C1 segment of cervical spinal cord (tissue), 14 donors: ENCODE measurements at regions not wholly inside any gene's neighbourhood (a gene's known extent, or its start where the extent isn't known, plus 50 kb on each side); places are given as distances from the start of the nearest gene placed in this dataset.
"Not testable (repeated sequence)": the region's sequence is repeated elsewhere in the genome, so short reads cannot be mapped to it uniquely, and the experiment has no call there.

Experiments used
- DNase-seq, 14 donors: peaks; one replicate each; lab custom pipeline; 2025; lab: John Stamatoyannopoulos, UW

DNA sequence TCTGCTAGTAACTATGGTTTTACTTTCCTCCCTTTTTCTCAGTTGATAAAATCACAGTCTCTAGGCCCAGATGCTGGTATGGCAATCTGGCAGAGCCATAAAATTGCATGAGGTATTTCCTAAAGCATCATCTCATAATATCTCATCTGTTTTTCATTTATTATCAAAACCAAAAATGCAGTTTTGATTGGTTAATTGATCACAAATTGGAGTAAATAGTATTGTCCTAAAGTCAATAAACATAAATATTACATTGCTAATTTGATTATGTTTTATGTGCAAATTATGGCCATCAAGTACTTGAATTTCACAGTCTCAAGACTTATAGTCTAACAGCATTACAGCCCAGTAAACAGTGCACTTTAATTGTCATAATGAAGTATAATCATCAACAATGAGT is 2365.6 kb downstream of the ARAP2 start:
- DNase-seq: no peak

DNA sequence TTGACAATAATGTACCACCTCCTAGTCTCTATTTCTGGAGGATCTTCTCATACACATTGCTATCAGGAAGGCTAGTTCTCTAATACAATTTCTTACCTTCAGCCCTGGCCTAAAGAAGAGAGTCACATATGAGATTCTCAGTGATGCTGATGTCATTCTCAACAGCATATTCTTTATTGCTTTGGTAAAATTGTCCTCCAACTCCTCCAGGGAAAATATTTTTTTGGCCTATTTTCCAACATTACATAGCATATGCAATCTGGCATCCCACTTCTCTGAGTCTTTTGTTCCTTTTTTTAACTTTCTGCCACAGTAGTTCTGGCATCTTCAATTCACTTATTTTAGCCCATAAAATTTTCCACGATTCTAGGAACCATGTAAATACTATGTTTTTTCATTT is 2363.1 kb downstream of the ARAP2 start:
- DNase-seq: no peak

DNA sequence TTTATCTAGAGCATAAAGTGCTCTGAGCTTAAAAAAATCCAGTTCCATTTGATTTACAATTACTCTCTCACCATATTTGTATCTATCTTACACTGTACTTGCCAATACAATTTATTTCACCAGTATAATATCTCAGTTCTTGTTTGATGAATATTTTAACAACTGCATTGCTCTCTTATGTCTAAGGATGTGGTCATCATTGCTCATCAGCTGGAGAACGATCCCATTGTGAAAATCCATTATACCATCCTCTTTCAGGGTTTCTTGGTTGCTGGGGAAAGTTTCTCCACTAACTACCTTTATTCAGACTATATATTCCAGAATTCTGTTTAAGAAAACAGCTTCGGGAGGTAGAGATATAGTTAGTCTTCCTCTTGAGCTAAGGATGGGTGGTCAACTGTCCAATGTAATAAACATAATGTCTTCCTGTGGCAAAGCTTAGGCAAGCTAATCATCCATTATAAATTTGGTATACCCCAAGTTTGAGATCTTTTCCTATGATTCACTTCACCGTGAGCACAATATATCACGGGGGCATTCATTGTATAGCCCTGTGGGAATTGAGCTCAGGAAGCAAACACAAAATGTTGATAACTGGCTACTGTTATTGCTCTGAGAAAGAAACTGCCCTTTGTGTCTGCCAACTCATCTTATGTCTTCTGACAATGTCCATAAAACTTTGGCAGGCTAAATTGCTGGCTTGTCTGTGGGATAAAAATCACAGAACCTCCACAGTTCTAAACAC is 2361.9 kb downstream of the ARAP2 start:
- no peak for DNase-seq

DNA sequence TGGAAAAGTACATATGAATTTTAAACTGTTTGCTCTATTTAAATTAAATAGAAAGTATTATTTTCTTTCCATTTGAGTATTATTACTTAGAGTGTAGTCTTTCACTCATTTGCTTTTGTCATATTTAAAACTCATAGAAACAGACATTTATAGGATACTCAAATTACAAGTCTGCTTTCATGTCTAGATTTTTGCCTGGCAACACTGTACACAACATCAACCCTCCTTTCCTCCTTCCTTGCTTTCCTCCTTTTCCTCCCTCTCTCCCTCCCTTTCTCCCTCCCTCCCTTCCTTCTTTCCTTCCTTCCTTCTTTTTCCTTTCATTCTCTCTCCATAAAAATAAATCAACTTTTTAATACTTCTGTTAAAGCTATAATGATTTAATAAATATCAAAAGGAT is 2361.2 kb downstream of the ARAP2 start:
- no peak for DNase-seq

DNA sequence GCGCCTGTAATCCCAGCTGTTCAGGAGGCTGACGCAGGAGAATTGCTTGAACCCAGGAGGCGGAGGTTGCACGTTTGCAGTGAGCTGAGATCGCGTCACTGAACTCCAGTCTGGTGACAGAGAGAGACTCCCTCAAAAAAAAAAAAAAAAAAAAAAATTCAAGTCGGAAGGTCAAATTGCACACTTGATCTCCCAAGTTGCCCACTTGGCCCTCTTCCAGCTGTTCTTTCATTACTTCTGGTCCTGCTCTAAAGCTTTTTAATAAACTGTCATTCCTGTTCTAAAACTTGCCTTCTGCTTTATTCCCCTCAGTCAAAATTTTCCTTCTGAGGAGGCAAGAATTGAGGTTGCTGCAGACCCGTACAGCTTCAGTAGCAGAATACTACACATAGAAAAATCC is 2358.0 kb downstream of the ARAP2 start:
- no peak for DNase-seq

DNA sequence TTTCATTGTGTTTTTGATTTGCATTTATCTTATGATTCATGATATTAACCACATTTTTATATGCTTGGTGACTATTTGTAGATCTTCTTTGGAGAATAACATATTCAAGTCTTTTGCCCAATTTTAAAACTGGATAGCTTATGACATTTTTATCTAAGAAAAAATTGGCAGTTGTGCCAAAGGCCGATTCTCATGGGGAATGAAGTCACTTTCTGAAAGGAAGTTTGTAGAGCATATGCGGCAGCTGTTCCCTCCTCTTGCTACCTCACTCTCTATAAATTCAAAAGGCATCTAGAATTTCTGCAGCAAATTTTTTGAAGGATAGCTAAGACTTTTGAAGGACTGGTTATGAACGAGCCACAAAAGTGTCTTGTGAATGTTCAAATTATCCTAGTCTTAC is 2353.5 kb downstream of the ARAP2 start:
- no peak for DNase-seq

DNA sequence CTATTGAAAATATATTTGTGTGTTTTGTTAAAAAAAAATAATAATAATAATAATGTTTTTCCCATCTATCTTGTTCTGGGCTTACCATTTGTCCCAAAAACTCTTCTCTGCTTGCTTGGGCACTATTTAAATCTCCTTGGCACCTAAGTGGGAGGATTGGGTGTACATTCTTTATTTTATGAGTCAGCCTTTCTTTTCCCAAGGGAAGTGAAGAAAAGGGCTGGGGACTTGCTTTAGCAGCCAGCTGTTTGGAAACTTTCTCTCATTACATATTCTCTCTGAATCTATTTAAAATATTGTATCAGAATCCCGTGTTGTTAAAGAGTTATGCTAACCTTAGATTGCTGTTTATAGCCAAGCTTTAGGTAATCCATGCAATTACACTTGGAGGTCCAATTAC is 2332.4 kb downstream of the ARAP2 start:
- DNase-seq: no peak

DNA sequence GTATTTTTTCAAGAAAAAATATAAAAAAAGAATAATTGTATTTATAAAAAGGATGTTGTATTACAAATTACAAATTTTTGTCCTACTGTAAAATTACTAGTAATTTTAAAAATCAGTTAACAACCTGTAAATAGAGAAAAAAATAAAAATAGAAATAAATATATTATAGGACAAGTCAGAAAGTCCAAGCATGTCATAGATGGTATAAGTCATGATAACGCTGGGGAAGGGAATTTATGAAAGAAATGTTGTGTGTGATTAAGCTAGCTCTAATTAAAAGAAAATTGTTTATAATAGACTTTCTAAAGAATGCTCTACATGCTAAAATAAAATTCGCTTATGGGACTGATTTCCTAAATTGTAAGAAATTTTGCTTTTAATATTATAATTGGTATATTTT is 2329.9 kb downstream of the ARAP2 start:
- DNase-seq: no peak

DNA sequence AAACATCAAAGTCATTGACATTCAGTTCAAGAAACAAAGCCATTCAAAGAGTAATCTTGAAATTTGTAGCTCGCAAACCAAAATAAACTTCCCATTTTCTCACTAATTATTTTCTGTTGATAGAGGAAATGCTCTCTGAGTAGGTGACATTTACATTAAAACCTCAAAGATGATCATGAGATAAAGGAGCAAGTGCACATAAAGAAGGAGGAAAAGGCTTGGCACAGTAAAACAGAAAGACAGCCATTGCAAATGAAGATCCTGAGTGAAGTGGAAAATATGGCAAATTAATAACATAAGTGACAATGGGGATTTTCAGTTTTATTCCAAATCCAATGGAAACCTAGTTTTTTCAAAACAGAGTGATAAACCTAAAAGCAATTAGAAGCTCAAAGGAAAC is 2320.8 kb downstream of the ARAP2 start:
- DNase-seq: no peak

DNA sequence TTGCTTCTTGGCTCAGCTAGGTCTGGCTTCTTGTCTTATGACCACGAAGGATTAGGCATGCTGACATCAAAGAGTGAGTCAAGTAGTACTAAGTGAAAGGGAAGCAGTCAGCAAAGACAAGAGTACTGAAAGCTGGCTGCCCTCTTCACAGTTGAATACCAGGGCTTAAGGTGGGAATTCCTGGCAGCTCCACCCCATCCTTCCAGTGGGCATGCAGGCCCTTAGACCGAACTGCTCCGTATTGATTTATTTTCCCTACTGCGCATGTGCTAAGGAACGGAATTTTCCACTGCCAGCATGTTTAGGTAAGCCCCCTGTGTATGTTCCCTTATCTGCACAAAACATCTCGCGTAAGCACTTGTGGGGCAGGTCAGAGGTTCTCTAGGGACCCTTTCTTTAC is 2320.1 kb downstream of the ARAP2 start:
- no peak for DNase-seq

DNA sequence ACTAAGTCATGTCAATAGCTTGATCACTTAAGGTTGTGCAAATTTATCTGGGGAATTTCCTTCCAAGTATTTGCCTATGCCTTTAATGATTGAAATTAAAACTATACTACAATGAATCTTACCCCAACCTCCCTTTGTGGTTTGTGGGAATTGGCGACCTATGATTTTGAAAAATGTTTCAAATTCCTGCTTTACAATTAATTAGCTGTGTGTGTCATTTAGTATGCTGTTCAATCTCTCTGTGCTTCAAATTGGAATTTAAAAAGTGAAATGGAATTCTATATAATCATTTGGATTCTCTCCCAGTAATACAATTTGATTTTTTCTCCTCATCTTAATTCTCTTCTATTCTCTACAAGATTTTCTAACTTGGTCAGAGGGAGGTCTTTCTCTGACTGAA is 2319.5 kb downstream of the ARAP2 start:
- no peak for DNase-seq

DNA sequence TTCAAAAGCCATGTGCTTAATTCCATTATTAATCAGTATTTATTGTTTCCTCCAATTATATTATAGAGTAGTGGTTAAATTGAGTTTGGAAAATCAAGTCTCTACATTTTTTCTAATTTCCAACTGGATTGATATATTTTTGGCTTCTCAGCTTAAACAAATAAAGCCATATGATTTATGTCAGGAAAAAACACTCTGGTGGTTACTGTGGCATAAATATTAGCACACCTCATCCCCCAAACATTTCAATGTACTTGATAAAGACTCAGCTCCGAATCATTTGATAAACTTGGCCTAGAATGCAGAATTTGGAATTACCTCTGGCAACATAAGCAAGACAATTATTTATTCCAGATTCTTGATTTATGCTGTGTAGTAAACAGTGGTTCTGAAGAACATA is 2313.8 kb downstream of the ARAP2 start:
- DNase-seq: no peak

DNA sequence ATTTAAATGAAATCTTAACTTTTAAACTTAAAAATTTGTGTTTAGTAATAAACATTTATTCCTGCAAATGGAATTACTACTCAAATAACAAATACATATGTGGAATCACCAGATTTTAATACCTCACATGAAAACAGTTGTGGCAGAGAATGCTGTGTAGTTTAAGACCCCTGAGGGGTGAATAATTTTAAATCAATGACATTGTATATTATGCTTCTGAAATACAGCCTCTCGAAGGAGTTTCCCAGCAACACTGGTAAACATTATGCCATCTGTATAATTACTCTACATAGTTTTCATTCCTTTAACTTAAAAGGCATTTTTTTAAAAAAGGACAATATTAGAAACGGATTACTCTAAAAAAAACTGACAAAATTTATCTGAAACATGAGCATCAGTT is 2313.3 kb downstream of the ARAP2 start:
- DNase-seq: no peak

DNA sequence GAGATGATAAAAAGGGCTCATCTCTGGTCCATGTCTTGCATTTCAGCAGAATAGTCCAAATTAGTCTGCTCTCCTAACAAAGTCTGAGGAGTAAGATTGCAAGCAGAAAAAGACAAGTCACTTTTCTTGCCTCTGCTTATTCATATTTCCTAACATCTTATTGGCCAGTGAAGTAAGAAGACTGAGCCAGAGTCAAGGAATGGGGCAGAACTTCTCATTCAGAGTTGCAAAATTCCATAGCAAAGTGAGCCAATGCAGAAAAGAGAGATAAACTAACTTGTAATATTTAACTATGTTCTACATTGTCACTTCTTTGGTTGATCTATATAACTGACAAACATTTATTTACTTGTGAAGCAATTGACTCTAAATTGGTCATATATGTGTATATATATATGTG is 2304.0 kb downstream of the ARAP2 start:
- DNase-seq: no peak

DNA sequence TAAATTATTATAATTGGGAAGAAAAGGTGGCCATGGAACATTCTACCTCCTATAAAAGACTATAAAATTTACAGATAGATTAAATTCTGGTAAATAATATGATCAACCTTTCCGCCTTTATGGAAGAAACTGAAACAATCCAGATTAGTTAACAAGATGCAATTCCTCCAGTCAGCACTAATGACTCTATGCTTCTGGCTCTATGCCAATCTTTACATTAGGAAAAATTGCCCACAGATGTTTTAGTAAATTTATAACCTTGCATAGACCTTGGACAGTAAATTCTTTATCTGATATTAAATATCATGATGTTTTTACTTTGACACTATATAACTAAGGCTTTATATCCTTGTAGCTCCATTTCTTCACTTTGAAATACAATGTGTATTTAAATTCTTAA is 2302.5 kb downstream of the ARAP2 start:
- no peak for DNase-seq

DNA sequence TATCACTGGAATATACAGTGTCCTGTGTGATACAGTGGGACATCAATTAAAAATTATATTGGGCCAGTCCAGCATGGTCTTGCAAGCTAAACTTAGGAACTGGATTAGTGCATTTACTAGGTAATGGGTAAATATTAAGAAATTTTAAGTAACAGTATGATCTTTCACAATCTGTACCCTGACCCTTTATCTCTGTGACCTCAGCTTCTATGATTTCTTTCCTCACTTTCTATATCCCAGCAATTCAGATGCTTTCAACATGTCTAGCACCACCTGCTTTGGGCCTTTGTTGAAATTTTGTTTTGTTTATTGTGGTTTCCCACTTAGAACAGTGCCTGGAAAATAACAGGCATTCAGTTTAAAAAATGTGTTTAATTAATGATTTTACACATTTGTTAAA is 2295.4 kb downstream of the ARAP2 start:
- DNase-seq: no peak

DNA sequence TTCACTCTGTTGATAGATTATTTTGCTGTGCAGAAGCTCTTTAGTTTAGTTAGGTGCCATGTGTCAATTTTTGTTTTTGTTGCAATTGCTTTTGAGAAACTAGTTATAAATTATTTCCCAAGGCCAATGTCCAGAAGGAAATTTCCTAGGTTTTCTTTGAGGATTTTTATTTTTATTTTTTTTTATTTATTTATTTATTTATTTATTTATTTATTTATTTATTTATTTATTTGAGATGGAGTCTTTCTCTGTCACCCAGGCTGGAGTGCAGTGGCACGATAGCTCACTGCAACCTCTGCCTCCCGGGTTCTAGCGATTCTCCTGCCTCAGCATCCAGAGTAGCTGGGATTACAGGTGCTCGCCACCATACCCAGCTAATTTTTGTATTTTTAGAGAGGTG is 2290.5 kb downstream of the ARAP2 start:
- DNase-seq: not testable (repeated sequence)

DNA sequence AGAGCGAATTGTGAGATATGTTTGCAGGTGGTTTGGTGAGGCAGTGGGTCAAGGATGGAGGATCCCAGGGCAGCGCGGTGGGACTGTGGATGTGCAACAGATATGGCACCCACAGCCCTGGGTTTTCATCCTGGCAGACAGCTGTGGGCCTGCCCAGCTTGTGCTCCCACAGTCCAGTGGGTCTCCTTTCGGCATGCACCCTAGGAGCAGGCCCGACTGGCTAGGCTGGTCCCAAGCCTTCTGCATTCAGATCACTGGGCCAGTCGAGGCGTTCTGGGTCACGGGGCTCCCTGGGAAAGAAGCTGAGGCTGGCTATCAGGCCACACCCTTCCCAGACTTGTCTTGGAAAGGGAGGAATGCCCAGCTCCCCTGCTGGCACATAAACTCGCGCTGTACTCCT is 2289.6 kb downstream of the ARAP2 start:
- no peak for DNase-seq

DNA sequence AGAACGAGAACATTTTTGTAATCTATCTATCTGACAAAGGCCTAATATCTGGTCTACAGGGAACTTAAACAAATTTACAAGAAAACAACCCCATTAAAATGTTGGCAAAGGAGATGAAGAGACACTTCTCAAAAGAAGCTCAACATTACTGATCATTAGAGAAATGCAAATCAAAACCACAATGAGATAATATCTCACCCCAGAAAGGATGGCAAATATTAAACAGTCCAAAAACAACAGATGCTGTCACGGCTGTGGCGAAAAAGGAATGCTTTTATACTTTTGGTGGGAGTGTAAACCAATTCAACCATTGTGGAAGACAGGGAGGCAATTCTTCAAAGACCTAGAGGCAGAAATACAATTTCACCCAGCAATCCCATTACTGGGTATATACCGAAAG is 2284.8 kb downstream of the ARAP2 start:
- DNase-seq: no peak

DNA sequence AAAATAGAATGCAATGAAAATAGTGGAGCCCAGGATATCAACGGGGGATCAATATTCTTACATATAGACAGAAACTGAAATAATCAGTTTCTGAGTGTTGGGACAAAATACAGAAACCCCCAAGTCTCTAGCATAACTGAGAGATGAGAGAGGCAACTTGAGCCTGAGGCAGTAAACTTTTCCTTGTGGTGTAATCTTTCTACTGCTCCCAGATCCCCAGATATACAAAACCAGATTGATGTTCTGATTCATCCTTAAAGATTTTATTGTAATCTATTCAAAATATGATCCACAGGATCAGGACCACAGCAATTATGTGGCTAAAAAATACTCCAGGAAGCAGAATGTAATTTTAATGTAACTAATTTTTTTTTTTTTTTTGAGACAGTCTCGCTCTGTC is 2282.6 kb downstream of the ARAP2 start:
- DNase-seq: no peak

DNA sequence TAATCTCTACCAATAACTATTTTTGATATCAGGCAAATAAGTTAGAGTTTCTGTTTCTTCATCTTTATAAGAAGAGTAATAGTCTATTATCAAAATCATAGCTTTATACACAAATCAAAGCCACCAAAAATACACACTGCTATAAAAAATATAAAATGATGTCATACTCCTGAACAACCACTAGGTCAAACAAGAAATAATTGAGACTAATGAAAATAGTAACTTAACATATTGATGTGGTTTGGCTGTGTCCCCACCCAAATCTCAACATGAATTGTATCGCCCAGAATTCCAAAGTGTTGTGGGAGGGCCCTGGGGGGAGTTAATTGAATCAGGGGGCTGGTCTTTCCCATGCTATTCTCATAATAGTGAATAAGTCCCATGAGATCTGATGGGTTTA is 2277.5 kb downstream of the ARAP2 start:
- no peak for DNase-seq

DNA sequence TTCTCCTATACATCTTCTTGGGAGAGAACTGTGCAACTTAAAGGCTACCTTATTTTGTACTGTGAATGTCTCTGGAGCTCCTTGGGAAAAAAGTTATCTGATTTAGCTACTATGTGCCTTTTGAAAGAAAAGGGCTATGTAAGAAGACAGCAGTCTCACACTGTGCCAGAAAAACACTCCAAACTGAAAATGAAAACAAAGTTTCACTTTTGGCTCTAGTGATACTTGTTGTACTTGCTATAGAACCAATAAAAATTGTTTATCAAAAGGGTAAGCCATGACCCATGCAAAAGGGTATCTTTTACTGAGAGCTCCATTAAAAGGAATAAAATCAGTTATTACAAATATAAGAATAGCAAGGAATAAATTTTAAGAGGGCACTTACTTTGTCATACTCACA is 2270.0 kb downstream of the ARAP2 start:
- no peak for DNase-seq

DNA sequence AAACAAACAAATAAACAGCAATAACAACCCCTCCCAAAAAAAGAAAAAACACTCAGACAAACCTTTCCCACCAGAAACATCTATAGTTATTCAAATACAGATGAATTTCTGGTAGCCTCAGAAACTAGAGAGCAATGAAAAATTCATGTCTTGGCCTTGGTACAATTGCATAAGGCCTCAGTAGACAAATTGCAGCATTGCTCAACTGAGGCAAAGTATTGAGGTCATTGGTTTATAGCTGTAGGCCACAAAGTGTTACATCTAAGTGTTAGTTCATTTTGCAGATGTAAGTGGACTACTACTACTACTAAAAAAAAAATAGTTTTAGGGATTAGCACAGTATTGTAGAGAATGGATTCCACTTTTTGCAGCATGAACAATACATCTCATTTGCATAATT is 2268.3 kb downstream of the ARAP2 start:
- DNase-seq: no peak

DNA sequence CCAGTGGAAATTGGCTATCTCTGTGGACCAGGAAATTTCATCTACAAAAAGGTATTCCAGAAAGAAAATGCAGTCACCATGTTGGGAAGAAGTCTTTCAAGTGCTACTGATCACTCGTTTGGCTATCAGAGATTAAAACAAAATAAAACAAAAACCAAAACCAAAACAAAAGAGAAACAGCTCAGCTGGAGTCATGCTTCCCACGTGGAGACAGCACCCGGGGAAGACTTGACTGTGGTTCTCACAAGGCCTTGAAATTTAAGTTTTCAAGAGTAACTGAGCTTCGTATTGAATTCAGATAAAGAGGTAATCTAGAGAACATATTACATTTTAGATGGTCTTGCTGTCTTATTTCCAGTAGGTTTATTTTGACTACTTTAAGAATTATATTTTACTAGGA is 2264.5 kb downstream of the ARAP2 start:
- DNase-seq: not testable (repeated sequence)
